CD14-positive monocyte (primary cell): ENCODE measurements at regions not wholly inside any gene's neighbourhood (a gene's known extent, or its start where the extent isn't known, plus 50 kb on each side); places are given as distances from the start of the nearest gene placed in this dataset.

ENCODE experiments used
- DNase-seq, 3 donors: peaks; one replicate each; pipeline ENCODE4 v3.0.0-alpha.2; 2011 to 2022
- H2AFZ ChIP-seq: 2 replicates; pipeline ENCODE4 v1.6.0; 2012; ENCODE audit warnings: mild to moderate bottlenecking, low read depth, low read length, inconsistent platforms; ENCODE audit not compliant: insufficient read depth, poor library complexity, severe bottlenecking
- H3K27ac ChIP-seq, 2 donors: 1 replicate in 1 of 2; 2 replicates in 1 of 2; pipeline ENCODE4 v1.5.1; 2012 to 2013; ENCODE audit warnings: low read length in 2 of 2, control low read depth in 1 of 2, inconsistent platforms in 1 of 2, low read depth in 1 of 2, mild to moderate bottlenecking in 1 of 2
- H3K27me3 ChIP-seq, 2 donors: one replicate each; pipeline versions ENCODE4 v1.6.0 to v1.6.1; 2011 to 2013; ENCODE audit warnings: low read length in 2 of 2; ENCODE audit not compliant: control insufficient read depth in 2 of 2, insufficient read depth in 2 of 2
- H3K36me3 ChIP-seq, 2 donors: replicated peaks in 1 of 2; 1 replicate in 1 of 2; 2 replicates in 1 of 2; pipeline versions ENCODE4 v1.5.1 to v1.6.1; 2012 to 2013; ENCODE audit warnings: low read length in 2 of 2, control low read depth in 1 of 2, inconsistent platforms in 1 of 2, mild to moderate bottlenecking in 1 of 2; ENCODE audit not compliant: insufficient read depth in 2 of 2, control insufficient read depth in 1 of 2
- H3K4me1 ChIP-seq, 2 donors: 1 replicate in 1 of 2; 2 replicates in 1 of 2; pipeline versions ENCODE4 v1.5.1 to v1.6.1; 2012 to 2013; ENCODE audit warnings: low read length in 2 of 2, control low read depth in 1 of 2, inconsistent platforms in 1 of 2, mild to moderate bottlenecking in 1 of 2, moderate library complexity in 1 of 2; ENCODE audit not compliant: insufficient read depth in 2 of 2, control insufficient read depth in 1 of 2
- H3K4me2 ChIP-seq: replicated peaks from 2 replicates; pipeline ENCODE3; 2012; ENCODE audit warnings: low read length, moderate library complexity, mild to moderate bottlenecking; ENCODE audit not compliant: poor library complexity, severe bottlenecking; ENCODE audit errors: extremely low read depth
- H3K4me3 ChIP-seq, 3 experiments: fragments of 200-600 bp in 1 of 3; sonication (generic) in 1 of 3; replicated peaks in 1 of 3; 1 replicate in 2 of 3; 2 replicates in 1 of 3; pipeline ENCODE4 v1.5.1; 2011 to 2013; ENCODE audit warnings: low read length in 3 of 3, mild to moderate bottlenecking in 3 of 3, control low read depth in 2 of 3, low read depth in 2 of 3, inconsistent platforms in 1 of 3, moderate library complexity in 1 of 3
- H3K79me2 ChIP-seq: 2 replicates; pipeline ENCODE4 v1.6.0; 2012; ENCODE audit warnings: mild to moderate bottlenecking, control low read depth, inconsistent platforms, low read length, moderate library complexity; ENCODE audit not compliant: insufficient read depth
- H3K9ac ChIP-seq: 2 replicates; pipeline ENCODE4 v1.6.0; 2017; ENCODE audit warnings: low read length, mild to moderate bottlenecking; ENCODE audit not compliant: insufficient read depth, poor library complexity, severe bottlenecking
- H3K9me3 ChIP-seq, 2 donors: replicated peaks in 1 of 2; 1 replicate in 1 of 2; 2 replicates in 1 of 2; pipeline versions ENCODE4 v1.5.1 to v1.6.1; 2012 to 2013; ENCODE audit warnings: low read length in 2 of 2, control low read depth in 1 of 2; ENCODE audit not compliant: control insufficient read depth in 1 of 2, insufficient read depth in 1 of 2
- H4K20me1 ChIP-seq: 2 replicates; pipeline ENCODE4 v1.6.0; 2012; ENCODE audit warnings: mild to moderate bottlenecking, low read length, control low read depth, moderate library complexity; ENCODE audit not compliant: insufficient read depth
- H3K27ac Mint-ChIP-seq, 7 donors: one replicate each; pipeline ENCODE4 v1.8.0; 2020; ENCODE audit warnings: mild to moderate bottlenecking in 7 of 7, mixed read lengths in 7 of 7, moderate library complexity in 6 of 7, inconsistent platforms in 2 of 7
- H3K27me3 Mint-ChIP-seq, 3 donors: one replicate each; pipeline ENCODE4 v1.8.0; 2021 to 2022; ENCODE audit warnings: low read depth in 3 of 3, mild to moderate bottlenecking in 3 of 3, mixed read lengths in 3 of 3, moderate library complexity in 3 of 3, inconsistent platforms in 1 of 3
- H3K36me3 Mint-ChIP-seq, 2 donors: one replicate each; pipeline ENCODE4 v1.8.0; 2020; ENCODE audit warnings: mixed read lengths in 2 of 2, inconsistent platforms in 1 of 2, mild to moderate bottlenecking in 1 of 2
- H3K4me1 Mint-ChIP-seq: one replicate; pipeline ENCODE4 v1.8.0; 2020; ENCODE audit warnings: mild to moderate bottlenecking, mixed read lengths
- H3K4me3 Mint-ChIP-seq, 2 donors: one replicate each; pipeline ENCODE4 v1.8.0; 2020; ENCODE audit warnings: mild to moderate bottlenecking in 2 of 2, mixed read lengths in 2 of 2, moderate library complexity in 1 of 2
- H3K9me3 Mint-ChIP-seq, 7 donors: one replicate each; pipeline ENCODE4 v1.8.0; 2020 to 2022; ENCODE audit warnings: mixed read lengths in 7 of 7, mild to moderate bottlenecking in 6 of 7, moderate library complexity in 6 of 7, inconsistent platforms in 2 of 7
- WGBS: methylation state at CpG from one replicate; pipeline ENCODE4 v1.1.5; 2013; ENCODE audit warnings: missing lambda C conversion rate; ENCODE audit not compliant: insufficient coverage; 5-methylcytosine and 5-hydroxymethylcytosine counted together
- intact Hi-C, 2 donors: fragments of 100-400 bp; cut with micrococcal nuclease; formaldehyde crosslinking; loops; one replicate each; pipeline versions ENCODE4 v1.15.0 to v1.15.1; 2023
- TF ChIP-seq, protein P1 (sequence below): fragments of 200-600 bp; IDR thresholded peaks from one replicate; pipeline ENCODE4 v1.8.0; 2022; ENCODE audit warnings: antibody characterized with exemption, mild to moderate bottlenecking

DNA sequence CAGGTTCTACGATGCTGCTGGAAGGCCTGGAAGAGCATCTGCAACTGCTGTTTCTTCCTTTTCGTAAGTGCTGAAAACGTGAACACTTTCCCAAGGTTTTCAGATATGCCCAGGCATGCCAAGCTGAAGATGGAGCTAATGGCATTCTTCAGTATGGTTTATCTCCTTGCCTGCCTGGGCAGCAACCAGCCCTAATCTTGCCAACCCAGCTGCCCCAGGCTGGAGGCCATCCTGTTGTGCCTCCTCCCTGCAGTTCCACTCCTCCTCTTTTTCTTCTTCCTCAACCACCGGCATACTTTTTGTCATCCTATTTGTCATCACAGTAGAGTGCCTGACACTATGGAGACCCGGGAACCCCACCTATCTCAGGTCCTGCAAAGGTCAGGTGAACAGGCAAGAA is 1849.3 kb downstream of the TP53TG3F start:
- H3K79me2 ChIP-seq: no peaks in the 10 kb centered on the region
- no peak overlapping the region for H3K27ac Mint-ChIP-seq
- H3K9ac ChIP-seq: no peak overlapping the region
- H3K4me1 Mint-ChIP-seq: no peaks in the 10 kb centered on the region
- H3K4me1 ChIP-seq: no peaks in the 10 kb centered on the region
- H3K27ac ChIP-seq: no peak overlapping the region
- H3K36me3 ChIP-seq: no peaks in the 10 kb centered on the region
- no peak overlapping the region for H3K4me2 ChIP-seq
- H3K9me3 Mint-ChIP-seq: peaks cover 4 to 64% (median 17%) of the 10 kb centered on the region in 7 donors
- H2AFZ ChIP-seq: no peak overlapping the region
- H3K36me3 Mint-ChIP-seq: no peaks in the 10 kb centered on the region
- no peak for DNase-seq
- no peak overlapping the region for H3K4me3 ChIP-seq
- 88% methylated on average over 5 of the region's 5 CpGs for WGBS
- peaks cover 63 to 78% of the 10 kb centered on the region in 2 donors for H3K9me3 ChIP-seq
- no peaks in the 10 kb centered on the region for H3K27me3 ChIP-seq
- H3K27me3 Mint-ChIP-seq: no peaks in the 10 kb centered on the region
- TF ChIP-seq, protein P1, sequence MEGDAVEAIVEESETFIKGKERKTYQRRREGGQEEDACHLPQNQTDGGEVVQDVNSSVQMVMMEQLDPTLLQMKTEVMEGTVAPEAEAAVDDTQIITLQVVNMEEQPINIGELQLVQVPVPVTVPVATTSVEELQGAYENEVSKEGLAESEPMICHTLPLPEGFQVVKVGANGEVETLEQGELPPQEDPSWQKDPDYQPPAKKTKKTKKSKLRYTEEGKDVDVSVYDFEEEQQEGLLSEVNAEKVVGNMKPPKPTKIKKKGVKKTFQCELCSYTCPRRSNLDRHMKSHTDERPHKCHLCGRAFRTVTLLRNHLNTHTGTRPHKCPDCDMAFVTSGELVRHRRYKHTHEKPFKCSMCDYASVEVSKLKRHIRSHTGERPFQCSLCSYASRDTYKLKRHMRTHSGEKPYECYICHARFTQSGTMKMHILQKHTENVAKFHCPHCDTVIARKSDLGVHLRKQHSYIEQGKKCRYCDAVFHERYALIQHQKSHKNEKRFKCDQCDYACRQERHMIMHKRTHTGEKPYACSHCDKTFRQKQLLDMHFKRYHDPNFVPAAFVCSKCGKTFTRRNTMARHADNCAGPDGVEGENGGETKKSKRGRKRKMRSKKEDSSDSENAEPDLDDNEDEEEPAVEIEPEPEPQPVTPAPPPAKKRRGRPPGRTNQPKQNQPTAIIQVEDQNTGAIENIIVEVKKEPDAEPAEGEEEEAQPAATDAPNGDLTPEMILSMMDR: no peak
- intact Hi-C loops: no loop called here
- no peak overlapping the region for H3K4me3 Mint-ChIP-seq
- no peaks in the 10 kb centered on the region for H4K20me1 ChIP-seq

DNA sequence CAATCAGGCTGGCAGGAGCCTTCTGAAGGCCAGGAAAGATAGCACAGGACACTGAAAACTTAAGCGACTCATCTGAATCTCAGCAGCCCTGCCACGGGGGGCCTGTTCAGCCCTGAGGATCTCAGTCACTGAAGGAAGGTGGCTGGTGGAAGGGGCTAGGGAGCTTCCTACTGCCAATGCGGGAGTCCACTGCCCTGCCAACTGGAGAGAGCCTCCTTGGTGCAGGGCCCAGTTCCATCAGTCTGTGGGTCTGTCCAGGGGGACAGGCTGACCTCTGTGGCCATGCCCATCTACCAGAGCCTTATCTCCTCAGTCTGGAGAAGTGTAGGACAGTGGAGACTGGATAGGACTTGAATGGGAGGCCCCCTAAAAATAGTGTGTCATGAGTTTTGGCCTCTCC is 1851.6 kb downstream of the TP53TG3F start:
- H3K4me1 Mint-ChIP-seq: no peaks in the 10 kb centered on the region
- H3K27me3 ChIP-seq: no peaks in the 10 kb centered on the region
- H3K9me3 Mint-ChIP-seq: peaks cover 13 to 77% (median 29%) of the 10 kb centered on the region in 7 donors
- no peak overlapping the region for H3K27ac ChIP-seq
- WGBS: 81% methylated on average over 2 of the region's 3 CpGs
- no peak overlapping the region for H3K4me3 Mint-ChIP-seq
- H3K4me2 ChIP-seq: no peak overlapping the region
- no peaks in the 10 kb centered on the region for H3K36me3 ChIP-seq
- H3K79me2 ChIP-seq: no peaks in the 10 kb centered on the region
- no peak overlapping the region for H3K27ac Mint-ChIP-seq
- H3K9ac ChIP-seq: no peak overlapping the region
- intact Hi-C loops: no loop called here
- no peak overlapping the region for H2AFZ ChIP-seq
- H3K4me1 ChIP-seq: no peaks in the 10 kb centered on the region
- no peaks in the 10 kb centered on the region for H3K36me3 Mint-ChIP-seq
- H4K20me1 ChIP-seq: no peaks in the 10 kb centered on the region
- peaks cover 0 to 2% (median 0%) of the 10 kb centered on the region in 3 donors for H3K27me3 Mint-ChIP-seq
- no peak for DNase-seq
- TF ChIP-seq, protein P1: no peak
- H3K9me3 ChIP-seq: peaks cover 76 to 85% of the 10 kb centered on the region in 2 donors
- H3K4me3 ChIP-seq: no peak overlapping the region
